CD8-positive, alpha-beta memory T cell (primary cell): ENCODE measurements at regions not wholly inside any gene's neighbourhood (a gene's known extent, or its start where the extent isn't known, plus 50 kb on each side); places are given as distances from the start of the nearest gene placed in this dataset.

Experiments
- CTCF ChIA-PET: fragments of 350-600 bp; sonication (Branson Sonifier 250); formaldehyde crosslinking; loops from one replicate; lab custom pipeline; 2021; ENCODE audit warnings: antibody characterized with exemption; lab: Charles Lee
- POLR2A ChIA-PET: fragments of 350-600 bp; sonication (Branson Sonifier 250); formaldehyde crosslinking; loops from one replicate; lab custom pipeline; 2021; ENCODE audit warnings: antibody characterized with exemption; lab: Charles Lee
- DNase-seq, 5 donors: peaks; one replicate each; pipeline versions ENCODE4 v3.0.0 to v3.0.0-alpha.2; 2020 to 2022; ENCODE audit warnings: mixed read lengths in 1 of 5
- H3K27ac ChIP-seq: one replicate; pipeline ENCODE4 v1.7.0; 2013; ENCODE audit warnings: low read depth, mild to moderate bottlenecking, low read length, moderate library complexity
- H3K27me3 ChIP-seq: 2 replicates; pipeline ENCODE4 v1.7.0; 2013; ENCODE audit warnings: low read length, mild to moderate bottlenecking; ENCODE audit not compliant: insufficient read depth, poor library complexity, severe bottlenecking
- H3K36me3 ChIP-seq: 2 replicates; pipeline ENCODE4 v1.7.0; 2013; ENCODE audit warnings: mild to moderate bottlenecking, low read length, moderate library complexity; ENCODE audit not compliant: insufficient read depth
- H3K4me1 ChIP-seq: 2 replicates; pipeline ENCODE4 v1.7.0; 2013; ENCODE audit warnings: mild to moderate bottlenecking, low read length, moderate library complexity; ENCODE audit not compliant: insufficient read depth
- H3K4me3 ChIP-seq: 2 replicates; pipeline ENCODE4 v1.7.0; 2013; ENCODE audit warnings: mild to moderate bottlenecking, low read length
- H3K9me3 ChIP-seq: 2 replicates; pipeline ENCODE4 v1.7.0; 2013; ENCODE audit warnings: mild to moderate bottlenecking, low read length
- H3K27ac Mint-ChIP-seq, 8 donors: one replicate each; pipeline ENCODE4 v1.8.0; 2020 to 2021; ENCODE audit warnings: mixed read lengths in 8 of 8, mild to moderate bottlenecking in 6 of 8, inconsistent platforms in 3 of 8, moderate library complexity in 3 of 8
- H3K27me3 Mint-ChIP-seq, 2 donors: one replicate each; pipeline ENCODE4 v1.8.0; 2020 to 2021; ENCODE audit warnings: mixed read lengths in 2 of 2, mild to moderate bottlenecking in 1 of 2, moderate library complexity in 1 of 2
- H3K36me3 Mint-ChIP-seq, 3 donors: one replicate each; pipeline ENCODE4 v1.8.0; 2020 to 2021; ENCODE audit warnings: mixed read lengths in 3 of 3, inconsistent platforms in 1 of 3, mild to moderate bottlenecking in 1 of 3
- H3K4me1 Mint-ChIP-seq, 3 donors: one replicate each; pipeline ENCODE4 v1.8.0; 2020 to 2021; ENCODE audit warnings: mixed read lengths in 3 of 3, inconsistent platforms in 1 of 3, mild to moderate bottlenecking in 1 of 3
- H3K4me3 Mint-ChIP-seq, 7 donors: one replicate each; pipeline ENCODE4 v1.8.0; 2020 to 2021; ENCODE audit warnings: mixed read lengths in 7 of 7, mild to moderate bottlenecking in 6 of 7, moderate library complexity in 4 of 7, inconsistent platforms in 2 of 7
- H3K9me3 Mint-ChIP-seq, 5 donors: one replicate each; pipeline ENCODE4 v1.8.0; 2020 to 2022; ENCODE audit warnings: mixed read lengths in 5 of 5, mild to moderate bottlenecking in 3 of 5, moderate library complexity in 2 of 5, inconsistent platforms in 1 of 5

GRCh38 chr6:10302566-10303235 lies 112.2 kb downstream of the TFAP2A start:
- Mint-ChIP-seq H3K36me3 (no peaks in the 10 kb centered on the region), H3K4me1 (no peaks in the 10 kb centered on the region), H3K27ac (no peak overlapping the region), H3K9me3 (peaks cover 0 to 9% (median 0%) of the 10 kb centered on the region in 5 donors), H3K27me3 (no peaks in the 10 kb centered on the region), H3K4me3 (no peak overlapping the region)
- no peaks in the 10 kb centered on the region for H3K4me1 ChIP-seq
- POLR2A ChIA-PET, result no interaction called here
- no peaks in the 10 kb centered on the region for H3K27me3 ChIP-seq
- H3K27ac ChIP-seq, result no peak overlapping the region
- CTCF ChIA-PET, result no interaction called here
- H3K9me3 ChIP-seq, result no peaks in the 10 kb centered on the region
- no peak for DNase-seq
- no peak overlapping the region for H3K4me3 ChIP-seq
- H3K36me3 ChIP-seq, result no peaks in the 10 kb centered on the region

- no peak overlapping the region for H3K27ac ChIP-seq
- no peaks in the 10 kb centered on the region for H3K27me3 ChIP-seq
- no peaks in the 10 kb centered on the region for H3K36me3 ChIP-seq
- Mint-ChIP-seq H3K9me3 (peaks cover 0 to 9% (median 0%) of the 10 kb centered on the region in 5 donors), H3K4me1 (no peaks in the 10 kb centered on the region), H3K27ac (no peak overlapping the region), H3K36me3 (no peaks in the 10 kb centered on the region), H3K27me3 (no peaks in the 10 kb centered on the region), H3K4me3 (no peak overlapping the region)
- no peak overlapping the region for H3K4me3 ChIP-seq
- CTCF ChIA-PET, result no interaction called here
- H3K9me3 ChIP-seq, result no peaks in the 10 kb centered on the region
- DNase-seq, result no peak
- POLR2A ChIA-PET, result no interaction called here
- no peaks in the 10 kb centered on the region for H3K4me1 ChIP-seq
Measured at GRCh38 chr6:10300071-10300470, 114.8 kb downstream of the TFAP2A start.

- no peak overlapping the region for H3K27ac Mint-ChIP-seq
- H3K9me3 Mint-ChIP-seq, result peaks cover 0 to 9% (median 0%) of the 10 kb centered on the region in 5 donors
- Histone ChIP-seq H3K36me3 (no peaks in the 10 kb centered on the region), H3K27me3 (no peaks in the 10 kb centered on the region), H3K27ac (no peak overlapping the region), H3K4me3 (no peak overlapping the region), H3K4me1 (no peaks in the 10 kb centered on the region), H3K9me3 (no peaks in the 10 kb centered on the region)
- no peak for DNase-seq
- H3K4me3 Mint-ChIP-seq, result no peak overlapping the region
- no peaks in the 10 kb centered on the region for H3K27me3 Mint-ChIP-seq
- POLR2A ChIA-PET, result no interaction called here
- CTCF ChIA-PET, result no interaction called here
- H3K4me1 Mint-ChIP-seq, result no peaks in the 10 kb centered on the region
- no peaks in the 10 kb centered on the region for H3K36me3 Mint-ChIP-seq
Measured at GRCh38 chr6:10297832-10298231, 117.0 kb downstream of the TFAP2A start.

GRCh38 chr6:10278746-10279145 lies 136.1 kb downstream of the TFAP2A start:
- no peaks in the 10 kb centered on the region for H3K36me3 ChIP-seq
- peaks cover 0 to 4% of the 10 kb centered on the region in 2 donors for H3K27me3 Mint-ChIP-seq
- H3K9me3 Mint-ChIP-seq, result peaks cover 0 to 4% (median 2%) of the 10 kb centered on the region in 5 donors
- no peaks in the 10 kb centered on the region for H3K9me3 ChIP-seq
- DNase-seq, result no peak
- H3K4me1 ChIP-seq, result no peaks in the 10 kb centered on the region
- H3K4me3 Mint-ChIP-seq, result no peak overlapping the region
- no peaks in the 10 kb centered on the region for H3K4me1 Mint-ChIP-seq
- H3K36me3 Mint-ChIP-seq, result no peaks in the 10 kb centered on the region
- no peaks in the 10 kb centered on the region for H3K27me3 ChIP-seq
- H3K27ac ChIP-seq, result no peak overlapping the region
- no peak overlapping the region for H3K4me3 ChIP-seq
- no peak overlapping the region for H3K27ac Mint-ChIP-seq
- CTCF ChIA-PET, result no interaction called here
- POLR2A ChIA-PET, result no interaction called here

- Histone ChIP-seq H3K4me3 (no peak overlapping the region), H3K36me3 (no peaks in the 10 kb centered on the region), H3K9me3 (no peaks in the 10 kb centered on the region), H3K27ac (no peak overlapping the region), H3K27me3 (no peaks in the 10 kb centered on the region), H3K4me1 (no peaks in the 10 kb centered on the region)
- no peak for DNase-seq
- POLR2A ChIA-PET, result no interaction called here
- CTCF ChIA-PET, result no interaction called here
- Mint-ChIP-seq H3K27me3 (peaks cover 2 to 4% of the 10 kb centered on the region in 2 donors), H3K9me3 (peaks cover 0 to 4% (median 2%) of the 10 kb centered on the region in 5 donors), H3K4me3 (no peak overlapping the region), H3K27ac (no peak overlapping the region), H3K4me1 (no peaks in the 10 kb centered on the region), H3K36me3 (no peaks in the 10 kb centered on the region)
Measured at GRCh38 chr6:10276660-10277287, 138.1 kb downstream of the TFAP2A start.

- Histone ChIP-seq H3K9me3 (no peaks in the 10 kb centered on the region), H3K4me1 (no peaks in the 10 kb centered on the region)
- POLR2A ChIA-PET, result no interaction called here
Measured at GRCh38 chr6:10276106-10276505, 138.8 kb downstream of the TFAP2A start.

GRCh38 chr6:10272591-10272990 lies 142.3 kb downstream of the TFAP2A start:
- no peak for DNase-seq
- Histone ChIP-seq H3K4me1 (no peaks in the 10 kb centered on the region), H3K27me3 (no peaks in the 10 kb centered on the region), H3K36me3 (no peaks in the 10 kb centered on the region), H3K4me3 (no peak overlapping the region), H3K27ac (no peak overlapping the region), H3K9me3 (no peaks in the 10 kb centered on the region)
- H3K9me3 Mint-ChIP-seq, result peaks cover 0 to 5% (median 2%) of the 10 kb centered on the region in 5 donors
- ChIA-PET CTCF (no interaction called here), POLR2A (no interaction called here)
- no peak overlapping the region for H3K4me3 Mint-ChIP-seq
- H3K27ac Mint-ChIP-seq, result no peak overlapping the region
- peaks cover 11 to 24% of the 10 kb centered on the region in 2 donors for H3K27me3 Mint-ChIP-seq
- no peaks in the 10 kb centered on the region for H3K36me3 Mint-ChIP-seq
- H3K4me1 Mint-ChIP-seq, result no peaks in the 10 kb centered on the region

More at GRCh38 chr6:10276106-10276505, 138.8 kb downstream of the TFAP2A start:
- H3K9me3 Mint-ChIP-seq, result peaks cover 0 to 4% (median 2%) of the 10 kb centered on the region in 5 donors
- H3K27me3 Mint-ChIP-seq, result peaks cover 4 to 6% of the 10 kb centered on the region in 2 donors
- Histone ChIP-seq H3K4me3 (no peak overlapping the region), H3K27me3 (no peaks in the 10 kb centered on the region), H3K36me3 (no peaks in the 10 kb centered on the region), H3K27ac (no peak overlapping the region)
- H3K4me3 Mint-ChIP-seq, result no peak overlapping the region
- no peak for DNase-seq
- CTCF ChIA-PET, result no interaction called here
- no peaks in the 10 kb centered on the region for H3K4me1 Mint-ChIP-seq
- H3K36me3 Mint-ChIP-seq, result no peaks in the 10 kb centered on the region
- H3K27ac Mint-ChIP-seq, result no peak overlapping the region

GRCh38 chr6:10271982-10272381 lies 142.9 kb downstream of the TFAP2A start:
- no peaks in the 10 kb centered on the region for H3K9me3 ChIP-seq
- Mint-ChIP-seq H3K9me3 (peaks cover 0 to 5% (median 0%) of the 10 kb centered on the region in 5 donors), H3K4me1 (no peaks in the 10 kb centered on the region), H3K27me3 (peaks cover 11 to 28% of the 10 kb centered on the region in 2 donors), H3K36me3 (no peaks in the 10 kb centered on the region), H3K4me3 (no peak overlapping the region), H3K27ac (no peak overlapping the region)
- no peak overlapping the region for H3K4me3 ChIP-seq
- no peaks in the 10 kb centered on the region for H3K27me3 ChIP-seq
- H3K4me1 ChIP-seq, result no peaks in the 10 kb centered on the region
- DNase-seq, result no peak
- ChIA-PET POLR2A (no interaction called here), CTCF (no interaction called here)
- no peak overlapping the region for H3K27ac ChIP-seq
- H3K36me3 ChIP-seq, result no peaks in the 10 kb centered on the region
